ENCODE measurements at regions not wholly inside any gene's neighbourhood (a gene's known extent, or its start where the extent isn't known, plus 50 kb on each side); places are given as distances from the start of the nearest gene placed in this dataset.

- TF ChIP-seq REST (IDR thresholded peaks at IDR 0.05; ENCODE audit: unreplicated experiment) (no peak), JUNB (IDR thresholded peaks at IDR 0.05; ENCODE audit: unreplicated experiment) (no peak)
These were observed 108.6 kb upstream of the MAD2L1 start (continued) for GRCh38 chr4:120175272-120175671.

- no peaks in the 10 kb centered on the region for H3K27me3 ChIP-seq (ENCODE audit: insufficient read depth)
- Mint-ChIP-seq H3K27me3 (ENCODE audit: insufficient read depth, low read depth, poor library complexity) (no peaks in the 10 kb centered on the region), H3K9me3 (no peaks in the 10 kb centered on the region), H3K36me3 (ENCODE audit: low read depth) (no peaks in the 10 kb centered on the region; the same call in 2 of the 3 replicates), H3K4me1 (peaks cover 6% of the 10 kb centered on the region; the same call in 2 of the 3 replicates), H3K4me3 (no peak overlapping the region), H3K27ac (no peak overlapping the region)
- H4K20me1 ChIP-seq (replicated peaks; ENCODE audit: insufficient read depth): no peaks in the 10 kb centered on the region
- H3F3A ChIP-seq (replicated peaks; ENCODE audit: low read depth): no peaks in the 10 kb centered on the region
- H3K4me1 ChIP-seq (ENCODE audit: insufficient read depth): peaks cover 5% of the 10 kb centered on the region; the same call in 1 of the 2 replicates
- H3K4me3 ChIP-seq: no peak overlapping the region
- H3K27ac ChIP-seq (ENCODE audit: low read depth): no peak overlapping the region
- H3K9me2 ChIP-seq (ENCODE audit: insufficient read depth): no peaks in the 10 kb centered on the region
- ATAC-seq: no peak
- TF ChIP-seq CREB1 (CRISPR knock-in tag; IDR thresholded peaks at IDR 0.05; ENCODE audit: low read depth): no peak
- no peak for TF ChIP-seq STAT1 (IDR thresholded peaks at IDR 0.05; ENCODE audit: unreplicated experiment)
- TF ChIP-seq JUNB (IDR thresholded peaks at IDR 0.05; ENCODE audit: unreplicated experiment): no peak
- TF ChIP-seq NANOG (IDR thresholded peaks at IDR 0.05; ENCODE audit: borderline replicate concordance): no peak
- TF ChIP-seq EZH2 (IDR thresholded peaks at IDR 0.05; ENCODE audit: low read depth, unreplicated experiment): no peak
- DNase-seq (ENCODE audit: low spot score): no peak
- no peaks in the 10 kb centered on the region for H3K36me3 ChIP-seq (ENCODE audit: insufficient read depth)
- H2AFZ ChIP-seq: no peak overlapping the region
- H3K79me2 ChIP-seq (replicated peaks; ENCODE audit: insufficient read depth): no peaks in the 10 kb centered on the region
- H3K4me2 ChIP-seq: no peak overlapping the region
These were observed 97.2 kb upstream of the MAD2L1 start for GRCh38 chr4:120163895-120164294.

GRCh38 chr4:120158841-120159463 is 92.3 kb upstream of the MAD2L1 start:
- H3K27ac ChIP-seq (ENCODE audit: low read depth): no peak overlapping the region
- H3K4me3 ChIP-seq: no peak overlapping the region
- ATAC-seq: peak; percentile 63
- no peaks in the 10 kb centered on the region for H3K27me3 ChIP-seq (ENCODE audit: insufficient read depth)
- H2AFZ ChIP-seq: no peak overlapping the region
- no peaks in the 10 kb centered on the region for H3K36me3 ChIP-seq (ENCODE audit: insufficient read depth)
- peaks cover 12% of the 10 kb centered on the region for H3K4me1 ChIP-seq (ENCODE audit: insufficient read depth)
- H3K9me3 Mint-ChIP-seq: no peaks in the 10 kb centered on the region
- peaks cover 12% of the 10 kb centered on the region; the same call in 2 of the 3 replicates for H3K4me1 Mint-ChIP-seq
- no peaks in the 10 kb centered on the region for H3K79me2 ChIP-seq (replicated peaks; ENCODE audit: insufficient read depth)
- no peaks in the 10 kb centered on the region for H3K9me2 ChIP-seq (ENCODE audit: insufficient read depth)
- TF ChIP-seq CTCF (conservative IDR thresholded peaks at IDR 0.05; ENCODE audit: low read depth in 2 of 2) (no peak), NANOG (IDR thresholded peaks at IDR 0.05; ENCODE audit: borderline replicate concordance) (no peak), EZH2phosphoT487 (IDR thresholded peaks at IDR 0.05; ENCODE audit: unreplicated experiment) (no peak)
- H3K27me3 Mint-ChIP-seq (ENCODE audit: insufficient read depth, low read depth, poor library complexity): no peaks in the 10 kb centered on the region
- H3K36me3 Mint-ChIP-seq (ENCODE audit: low read depth): no peaks in the 10 kb centered on the region; the same call in 2 of the 3 replicates
- H3F3A ChIP-seq (replicated peaks; ENCODE audit: low read depth): no peaks in the 10 kb centered on the region
- no peaks in the 10 kb centered on the region for H4K20me1 ChIP-seq (replicated peaks; ENCODE audit: insufficient read depth)
- H3K27ac Mint-ChIP-seq: no peak overlapping the region
- peak; percentile 45 for DNase-seq (ENCODE audit: low spot score)
- H3K4me3 Mint-ChIP-seq: no peak overlapping the region
- H3K4me2 ChIP-seq: no peak overlapping the region
